ENCODE measurements at regions not wholly inside any gene's neighbourhood (a gene's known extent, or its start where the extent isn't known, plus 50 kb on each side); places are given as distances from the start of the nearest gene placed in this dataset.

DNA sequence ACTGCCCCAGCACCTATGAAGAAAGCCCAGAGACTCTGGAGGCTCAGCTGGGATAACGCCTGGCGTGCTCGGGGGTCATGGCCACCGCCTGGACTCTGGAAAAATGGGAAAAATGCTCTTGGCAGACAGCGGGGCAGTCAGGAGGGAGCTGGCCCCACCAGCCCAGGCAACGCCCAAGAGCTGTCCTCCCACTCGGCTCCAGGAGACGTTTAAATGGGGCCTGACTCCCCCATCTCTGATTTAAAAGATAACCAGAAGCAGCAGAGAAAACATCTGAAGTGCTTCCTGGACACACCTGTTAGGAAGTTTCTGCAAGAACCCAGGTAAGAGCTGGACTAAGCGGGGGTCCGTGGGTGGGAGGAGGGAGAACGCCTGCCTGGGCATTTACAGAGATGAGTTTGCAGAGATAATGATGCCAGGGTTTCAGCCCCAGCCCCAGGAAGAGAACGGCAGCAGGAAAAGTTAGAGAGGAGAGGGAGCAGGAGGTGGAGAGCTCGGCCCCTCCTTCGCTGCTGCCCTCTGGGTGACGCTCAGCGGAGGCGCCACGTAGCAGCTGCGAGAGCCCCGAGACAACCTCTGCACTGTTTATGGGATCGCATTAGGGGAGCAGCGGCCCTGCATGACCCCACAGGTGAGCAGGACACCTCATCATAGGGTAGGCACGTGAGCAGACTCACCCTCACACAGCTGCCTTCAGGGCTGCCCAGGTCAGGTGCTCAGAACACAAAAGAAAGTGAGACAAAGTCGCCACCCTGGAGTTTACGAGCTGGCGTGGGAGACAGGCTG lies 83.5 kb upstream of the INSIG1 start:
- DNase-seq (ENCODE audit: low read depth in 4 of 4, low spot score in 3 of 4) = no peak

- DNase-seq (ENCODE audit: low read depth in 4 of 4, low spot score in 3 of 4) = no peak
These were observed 81.9 kb upstream of the INSIG1 start for GRCh38 chr7:155215576-155216325.

- DNase-seq (ENCODE audit: low read depth in 4 of 4, low spot score in 3 of 4) = no peak
These were observed 81.0 kb upstream of the INSIG1 start for GRCh38 chr7:155216475-155217272.

GRCh38 chr7:155217634-155218033 lies 80.0 kb upstream of the INSIG1 start:
- no peak for DNase-seq (ENCODE audit: low read depth in 4 of 4, low spot score in 3 of 4)

GRCh38 chr7:155218276-155219153 lies 79.2 kb upstream of the INSIG1 start:
- no peak for DNase-seq (ENCODE audit: low read depth in 4 of 4, low spot score in 3 of 4)

DNA sequence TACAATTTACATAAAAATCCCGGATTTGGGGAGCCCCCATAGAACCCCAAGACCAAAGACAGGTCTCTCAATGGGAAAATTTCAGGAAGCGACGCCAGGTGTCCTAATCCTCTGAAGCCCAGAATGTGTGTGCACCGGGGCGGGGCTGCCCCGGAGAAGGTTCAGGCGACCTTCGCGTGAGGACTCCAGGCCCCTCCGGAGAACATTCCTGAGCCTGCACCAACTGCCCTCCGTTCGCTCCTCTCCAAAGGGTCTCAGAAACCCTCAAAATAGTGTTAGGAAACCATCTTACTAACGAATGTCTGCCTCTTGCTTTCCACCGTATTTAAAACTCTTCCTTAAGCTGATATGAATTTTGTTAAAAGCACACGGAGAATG lies 78.5 kb upstream of the INSIG1 start:
- DNase-seq (ENCODE audit: low read depth in 4 of 4, low spot score in 3 of 4) = no peak

- no peak for DNase-seq (ENCODE audit: low read depth in 4 of 4, low spot score in 3 of 4)
These were observed 77.5 kb upstream of the INSIG1 start for GRCh38 chr7:155219947-155220769.

- DNase-seq (ENCODE audit: low read depth in 4 of 4, low spot score in 3 of 4) = no peak
These were observed 76.8 kb upstream of the INSIG1 start for GRCh38 chr7:155220903-155221302.

DNA sequence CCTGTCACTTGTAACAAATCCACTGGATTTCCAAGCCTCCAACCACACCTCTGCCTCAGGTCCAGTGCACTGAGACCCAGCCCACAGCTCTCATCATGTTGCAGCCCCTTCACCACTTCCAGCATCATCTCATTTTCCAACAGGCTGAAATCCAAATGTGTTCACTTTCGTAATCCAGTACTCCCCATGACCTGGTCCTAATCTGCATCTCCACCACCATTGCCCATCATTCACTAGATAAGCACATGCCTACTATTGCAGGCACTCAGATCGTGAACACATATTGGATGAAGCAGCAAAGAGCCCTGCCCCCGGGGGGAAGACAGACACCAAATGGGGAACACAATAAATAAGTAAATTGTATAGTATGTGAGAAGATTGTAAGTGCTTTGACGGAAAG lies 76.1 kb upstream of the INSIG1 start:
- no peak for DNase-seq (ENCODE audit: low read depth in 4 of 4, low spot score in 3 of 4)

- no peak for DNase-seq (ENCODE audit: low read depth in 4 of 4, low spot score in 3 of 4)
These were observed 75.6 kb upstream of the INSIG1 start for GRCh38 chr7:155222061-155222460.

GRCh38 chr7:155222573-155222972 lies 75.1 kb upstream of the INSIG1 start:
- DNase-seq (ENCODE audit: low read depth in 4 of 4, low spot score in 3 of 4) = no peak

- DNase-seq (ENCODE audit: low read depth in 4 of 4, low spot score in 3 of 4) = no peak
These were observed 74.7 kb upstream of the INSIG1 start for GRCh38 chr7:155223021-155223420.

- no peak for DNase-seq (ENCODE audit: low read depth in 4 of 4, low spot score in 3 of 4)
These were observed 74.2 kb upstream of the INSIG1 start for GRCh38 chr7:155223503-155223902.

- no peak for DNase-seq (ENCODE audit: low read depth in 4 of 4, low spot score in 3 of 4)
These were observed 73.4 kb upstream of the INSIG1 start for GRCh38 chr7:155224116-155224811.

GRCh38 chr7:155225095-155225494 lies 72.6 kb upstream of the INSIG1 start:
- DNase-seq (ENCODE audit: low read depth in 4 of 4, low spot score in 3 of 4) = no peak

- DNase-seq (ENCODE audit: low read depth in 4 of 4, low spot score in 3 of 4) = no peak
These were observed 72.2 kb upstream of the INSIG1 start for GRCh38 chr7:155225516-155225915.

DNA sequence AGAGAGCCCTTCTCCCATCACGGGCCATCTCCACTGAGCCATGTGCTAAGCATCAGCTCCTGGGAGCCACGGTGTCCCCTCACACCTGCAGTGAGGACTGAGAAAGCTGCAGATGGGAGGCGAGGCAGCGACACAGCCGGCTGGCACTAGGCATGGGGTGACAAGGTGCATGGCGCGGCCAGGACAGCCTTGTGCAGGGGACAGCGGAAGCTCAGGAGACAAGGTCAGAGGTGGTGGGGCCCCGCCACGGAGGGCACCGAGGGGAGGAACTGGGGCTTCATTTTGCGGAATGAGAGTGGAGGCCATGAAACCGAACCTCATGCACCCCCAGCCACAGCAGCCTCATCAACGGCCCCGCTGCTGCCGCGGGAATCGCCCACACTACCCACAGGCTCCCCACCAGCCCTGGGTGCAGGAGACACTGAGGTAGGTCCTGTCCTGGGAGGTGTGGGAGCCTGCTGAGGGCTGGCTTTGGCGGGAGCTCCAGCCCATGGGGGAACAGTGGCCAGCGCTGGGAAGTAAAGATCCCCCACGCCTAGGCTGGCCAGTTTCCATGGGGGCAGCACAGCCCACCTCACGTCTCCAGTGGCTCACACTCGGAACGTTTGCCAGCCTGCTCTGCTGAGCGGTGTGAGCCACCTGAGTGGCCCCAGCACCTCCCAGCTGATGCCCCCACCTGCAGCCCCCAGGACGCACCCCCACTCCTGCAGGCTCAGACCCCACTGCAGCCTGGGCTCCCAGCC lies 71.2 kb upstream of the INSIG1 start:
- DNase-seq (ENCODE audit: low read depth in 4 of 4, low spot score in 3 of 4) = no peak
